ENCODE measurements at regions not wholly inside any gene's neighbourhood (a gene's known extent, or its start where the extent isn't known, plus 50 kb on each side); places are given as distances from the start of the nearest gene placed in this dataset.
A peak's percentile ranks its signal among the peaks of the same experiment; 100 is the strongest.

- no peak for DNase-seq (ENCODE audit: low read depth)
These were observed 569.1 kb upstream of the ID4 start for GRCh38 chr6:19268117-19268516.

- no peak for DNase-seq (ENCODE audit: low read depth)
These were observed 568.5 kb upstream of the ID4 start for GRCh38 chr6:19268718-19269117.

- DNase-seq (ENCODE audit: low read depth) = no peak
These were observed 567.8 kb upstream of the ID4 start for GRCh38 chr6:19269341-19269898.

GRCh38 chr6:19270616-19271015 lies 566.6 kb upstream of the ID4 start:
- no peak for DNase-seq (ENCODE audit: low read depth)

GRCh38 chr6:19279273-19279684 lies 557.9 kb upstream of the ID4 start:
- DNase-seq (ENCODE audit: low read depth) = peak; percentile 46

- DNase-seq (ENCODE audit: low read depth) = no peak
These were observed 549.2 kb upstream of the ID4 start for GRCh38 chr6:19287928-19288327.

- DNase-seq (ENCODE audit: low read depth) = no peak
These were observed 547.7 kb upstream of the ID4 start for GRCh38 chr6:19289457-19289856.

GRCh38 chr6:19297880-19298279 lies 539.3 kb upstream of the ID4 start:
- DNase-seq (ENCODE audit: low read depth) = no peak

- DNase-seq (ENCODE audit: low read depth) = no peak
These were observed 538.7 kb upstream of the ID4 start for GRCh38 chr6:19298421-19298820.

- DNase-seq (ENCODE audit: low read depth) = no peak
These were observed 538.0 kb upstream of the ID4 start for GRCh38 chr6:19299129-19299528.

- peak; percentile 68 for DNase-seq (ENCODE audit: low read depth)
These were observed 535.2 kb upstream of the ID4 start for GRCh38 chr6:19301980-19302379.

- peak; percentile 6 for DNase-seq (ENCODE audit: low read depth)
These were observed 533.8 kb upstream of the ID4 start for GRCh38 chr6:19303383-19303782.

GRCh38 chr6:19309661-19310060 lies 527.5 kb upstream of the ID4 start:
- DNase-seq (ENCODE audit: low read depth) = no peak

- DNase-seq (ENCODE audit: low read depth) = no peak
These were observed 525.4 kb upstream of the ID4 start for GRCh38 chr6:19311786-19312185.

GRCh38 chr6:19312241-19312978 lies 524.8 kb upstream of the ID4 start:
- no peak for DNase-seq (ENCODE audit: low read depth)

- no peak for DNase-seq (ENCODE audit: low read depth)
These were observed 519.7 kb upstream of the ID4 start for GRCh38 chr6:19317431-19317986.

- DNase-seq (ENCODE audit: low read depth) = no peak
These were observed 518.2 kb upstream of the ID4 start for GRCh38 chr6:19319005-19319404.

GRCh38 chr6:19320111-19320581 lies 517.0 kb upstream of the ID4 start:
- DNase-seq (ENCODE audit: low read depth) = no peak

- DNase-seq (ENCODE audit: low read depth) = peak; percentile 77
These were observed 514.3 kb upstream of the ID4 start for GRCh38 chr6:19322691-19323485.

GRCh38 chr6:19324376-19324775 lies 512.8 kb upstream of the ID4 start:
- DNase-seq (ENCODE audit: low read depth) = no peak

GRCh38 chr6:19325335-19325789 lies 511.8 kb upstream of the ID4 start:
- DNase-seq (ENCODE audit: low read depth) = peak; percentile 35

- DNase-seq (ENCODE audit: low read depth) = peak; percentile 46
These were observed 509.9 kb upstream of the ID4 start for GRCh38 chr6:19327241-19327640.

GRCh38 chr6:19327661-19328060 lies 509.5 kb upstream of the ID4 start:
- DNase-seq (ENCODE audit: low read depth) = no peak

Data from iris pigment epithelial cell (primary cell).